CD14-positive monocyte (primary cell): ENCODE measurements at regions not wholly inside any gene's neighbourhood (a gene's known extent, or its start where the extent isn't known, plus 50 kb on each side); places are given as distances from the start of the nearest gene placed in this dataset.

Experiments used
- DNase-seq, 3 donors: peaks; one replicate each; pipeline ENCODE4 v3.0.0-alpha.2; 2011 to 2022
- H2AFZ ChIP-seq: 2 replicates; pipeline ENCODE4 v1.6.0; 2012; ENCODE audit warnings: mild to moderate bottlenecking, low read depth, low read length, inconsistent platforms; ENCODE audit not compliant: insufficient read depth, poor library complexity, severe bottlenecking
- H3K27ac ChIP-seq, 2 donors: 1 replicate in 1 of 2; 2 replicates in 1 of 2; pipeline ENCODE4 v1.5.1; 2012 to 2013; ENCODE audit warnings: low read length in 2 of 2, control low read depth in 1 of 2, inconsistent platforms in 1 of 2, low read depth in 1 of 2, mild to moderate bottlenecking in 1 of 2
- H3K27me3 ChIP-seq, 2 donors: one replicate each; pipeline versions ENCODE4 v1.6.0 to v1.6.1; 2011 to 2013; ENCODE audit warnings: low read length in 2 of 2; ENCODE audit not compliant: control insufficient read depth in 2 of 2, insufficient read depth in 2 of 2
- H3K36me3 ChIP-seq, 2 donors: replicated peaks in 1 of 2; 1 replicate in 1 of 2; 2 replicates in 1 of 2; pipeline versions ENCODE4 v1.5.1 to v1.6.1; 2012 to 2013; ENCODE audit warnings: low read length in 2 of 2, control low read depth in 1 of 2, inconsistent platforms in 1 of 2, mild to moderate bottlenecking in 1 of 2; ENCODE audit not compliant: insufficient read depth in 2 of 2, control insufficient read depth in 1 of 2
- H3K4me1 ChIP-seq, 2 donors: 1 replicate in 1 of 2; 2 replicates in 1 of 2; pipeline versions ENCODE4 v1.5.1 to v1.6.1; 2012 to 2013; ENCODE audit warnings: low read length in 2 of 2, control low read depth in 1 of 2, inconsistent platforms in 1 of 2, mild to moderate bottlenecking in 1 of 2, moderate library complexity in 1 of 2; ENCODE audit not compliant: insufficient read depth in 2 of 2, control insufficient read depth in 1 of 2
- H3K4me2 ChIP-seq: replicated peaks from 2 replicates; pipeline ENCODE3; 2012; ENCODE audit warnings: low read length, moderate library complexity, mild to moderate bottlenecking; ENCODE audit not compliant: poor library complexity, severe bottlenecking; ENCODE audit errors: extremely low read depth
- H3K4me3 ChIP-seq, 3 experiments: fragments of 200-600 bp in 1 of 3; sonication (generic) in 1 of 3; replicated peaks in 1 of 3; 1 replicate in 2 of 3; 2 replicates in 1 of 3; pipeline ENCODE4 v1.5.1; 2011 to 2013; ENCODE audit warnings: low read length in 3 of 3, mild to moderate bottlenecking in 3 of 3, control low read depth in 2 of 3, low read depth in 2 of 3, inconsistent platforms in 1 of 3, moderate library complexity in 1 of 3
- H3K79me2 ChIP-seq: 2 replicates; pipeline ENCODE4 v1.6.0; 2012; ENCODE audit warnings: mild to moderate bottlenecking, control low read depth, inconsistent platforms, low read length, moderate library complexity; ENCODE audit not compliant: insufficient read depth
- H3K9ac ChIP-seq: 2 replicates; pipeline ENCODE4 v1.6.0; 2017; ENCODE audit warnings: low read length, mild to moderate bottlenecking; ENCODE audit not compliant: insufficient read depth, poor library complexity, severe bottlenecking
- H3K9me3 ChIP-seq, 2 donors: replicated peaks in 1 of 2; 1 replicate in 1 of 2; 2 replicates in 1 of 2; pipeline versions ENCODE4 v1.5.1 to v1.6.1; 2012 to 2013; ENCODE audit warnings: low read length in 2 of 2, control low read depth in 1 of 2; ENCODE audit not compliant: control insufficient read depth in 1 of 2, insufficient read depth in 1 of 2
- H4K20me1 ChIP-seq: 2 replicates; pipeline ENCODE4 v1.6.0; 2012; ENCODE audit warnings: mild to moderate bottlenecking, low read length, control low read depth, moderate library complexity; ENCODE audit not compliant: insufficient read depth
- H3K27ac Mint-ChIP-seq, 7 donors: one replicate each; pipeline ENCODE4 v1.8.0; 2020; ENCODE audit warnings: mild to moderate bottlenecking in 7 of 7, mixed read lengths in 7 of 7, moderate library complexity in 6 of 7, inconsistent platforms in 2 of 7
- H3K27me3 Mint-ChIP-seq, 3 donors: one replicate each; pipeline ENCODE4 v1.8.0; 2021 to 2022; ENCODE audit warnings: low read depth in 3 of 3, mild to moderate bottlenecking in 3 of 3, mixed read lengths in 3 of 3, moderate library complexity in 3 of 3, inconsistent platforms in 1 of 3
- H3K36me3 Mint-ChIP-seq, 2 donors: one replicate each; pipeline ENCODE4 v1.8.0; 2020; ENCODE audit warnings: mixed read lengths in 2 of 2, inconsistent platforms in 1 of 2, mild to moderate bottlenecking in 1 of 2
- H3K4me1 Mint-ChIP-seq: one replicate; pipeline ENCODE4 v1.8.0; 2020; ENCODE audit warnings: mild to moderate bottlenecking, mixed read lengths
- H3K4me3 Mint-ChIP-seq, 2 donors: one replicate each; pipeline ENCODE4 v1.8.0; 2020; ENCODE audit warnings: mild to moderate bottlenecking in 2 of 2, mixed read lengths in 2 of 2, moderate library complexity in 1 of 2
- H3K9me3 Mint-ChIP-seq, 7 donors: one replicate each; pipeline ENCODE4 v1.8.0; 2020 to 2022; ENCODE audit warnings: mixed read lengths in 7 of 7, mild to moderate bottlenecking in 6 of 7, moderate library complexity in 6 of 7, inconsistent platforms in 2 of 7
- CTCF ChIP-seq: fragments of 200-600 bp; IDR thresholded peaks from one replicate; pipeline ENCODE4 v1.8.0; 2022; ENCODE audit warnings: antibody characterized with exemption, mild to moderate bottlenecking
- WGBS: methylation state at CpG from one replicate; pipeline ENCODE4 v1.1.5; 2013; ENCODE audit warnings: missing lambda C conversion rate; ENCODE audit not compliant: insufficient coverage; 5-methylcytosine and 5-hydroxymethylcytosine counted together
- intact Hi-C, 2 donors: fragments of 100-400 bp; cut with micrococcal nuclease; formaldehyde crosslinking; loops; one replicate each; pipeline versions ENCODE4 v1.15.0 to v1.15.1; 2023

- Mint-ChIP-seq H3K27me3 (no peaks in the 10 kb centered on the region), H3K36me3 (no peaks in the 10 kb centered on the region), H3K27ac (no peak overlapping the region), H3K4me3 (no peak overlapping the region), H3K9me3 (peaks cover 0 to 4% (median 0%) of the 10 kb centered on the region in 7 donors), H3K4me1 (no peaks in the 10 kb centered on the region)
- Histone ChIP-seq H3K27me3 (no peaks in the 10 kb centered on the region), H2AFZ (no peak overlapping the region), H3K9ac (no peak overlapping the region), H3K36me3 (no peaks in the 10 kb centered on the region), H4K20me1 (no peaks in the 10 kb centered on the region), H3K9me3 (no peaks in the 10 kb centered on the region), H3K4me2 (no peak overlapping the region), H3K4me3 (no peak overlapping the region), H3K4me1 (no peaks in the 10 kb centered on the region), H3K79me2 (no peaks in the 10 kb centered on the region), H3K27ac (no peak overlapping the region)
- no peak for TF ChIP-seq CTCF
- intact Hi-C loops = no loop called here
- no peak for DNase-seq
- no CpG with 5 or more reads among the region's 2 CpGs for WGBS
Observed at GRCh38 chr6:112935402-112936078, 588.4 kb downstream of the RFPL4B start.

- H3K27me3 Mint-ChIP-seq = no peaks in the 10 kb centered on the region
- H3K4me3 ChIP-seq = no peak overlapping the region
- H3K27ac Mint-ChIP-seq = no peak overlapping the region
- H3K4me2 ChIP-seq = no peak overlapping the region
- peaks cover 0 to 4% (median 0%) of the 10 kb centered on the region in 7 donors for H3K9me3 Mint-ChIP-seq
- no peak overlapping the region for H2AFZ ChIP-seq
- no peaks in the 10 kb centered on the region for H3K9me3 ChIP-seq
- no peaks in the 10 kb centered on the region for H3K36me3 Mint-ChIP-seq
- H3K27me3 ChIP-seq = no peaks in the 10 kb centered on the region
- intact Hi-C loops = no loop called here
- DNase-seq = no peak
- no peaks in the 10 kb centered on the region for H3K4me1 Mint-ChIP-seq
- H3K27ac ChIP-seq = no peak overlapping the region
- no peaks in the 10 kb centered on the region for H3K36me3 ChIP-seq
- no peak overlapping the region for H3K9ac ChIP-seq
- H4K20me1 ChIP-seq = no peaks in the 10 kb centered on the region
- no peak for TF ChIP-seq CTCF
- no peaks in the 10 kb centered on the region for H3K79me2 ChIP-seq
- H3K4me3 Mint-ChIP-seq = no peak overlapping the region
- no peaks in the 10 kb centered on the region for H3K4me1 ChIP-seq
- no CpG with 5 or more reads among the region's 7 CpGs for WGBS
Observed at GRCh38 chr6:112936079-112936472, 588.9 kb downstream of the RFPL4B start.
